ENCODE measurements at regions not wholly inside any gene's neighbourhood (a gene's known extent, or its start where the extent isn't known, plus 50 kb on each side); places are given as distances from the start of the nearest gene placed in this dataset.

- no peaks in the 10 kb centered on the region for H3K9me3 ChIP-seq (ENCODE audit: control extremely low read depth in 1 of 3, control insufficient read depth in 2 of 3, insufficient read depth in 1 of 3, low read length in 2 of 3)
- no peaks in the 10 kb centered on the region for H3K36me3 ChIP-seq (replicated peaks in 1 of 2; ENCODE audit: control extremely low read depth in 1 of 2, control insufficient read depth in 1 of 2, extremely low read depth in 1 of 2, insufficient read depth in 2 of 2, low read length in 1 of 2)
- no peak overlapping the region for H3K4me3 Mint-ChIP-seq
- no peak overlapping the region for H3K4me2 ChIP-seq (replicated peaks; ENCODE audit: low read depth, low read length, poor library complexity, severe bottlenecking)
- no peak overlapping the region for H3K9ac ChIP-seq (ENCODE audit: low read length)
- intact Hi-C loops (cut with micrococcal nuclease), result no loop called here
- TF ChIP-seq EZH2 (IDR thresholded peaks at IDR 0.05; ENCODE audit: borderline replicate concordance, insufficient read depth, low read depth, low read length, poor library complexity, severe bottlenecking) (no peak), CTCF (IDR thresholded peaks at IDR 0.05) (no peak)
- no peaks in the 10 kb centered on the region for H3K4me1 Mint-ChIP-seq
- no peak overlapping the region for H2AFZ ChIP-seq (ENCODE audit: insufficient read depth, low read depth, low read length, poor library complexity, severe bottlenecking)
- ChIA-PET POLR2A (no interaction called here), CTCF (no interaction called here)
- H3K27me3 Mint-ChIP-seq, result peaks cover 19% of the 10 kb centered on the region
- H3K4me3 ChIP-seq (ENCODE audit: control extremely low read depth in 1 of 5, extremely low read depth in 1 of 5, insufficient read depth in 1 of 5, low read depth in 2 of 5, low read length in 4 of 5), result no peak overlapping the region
- H4K20me1 ChIP-seq (ENCODE audit: control insufficient read depth, insufficient read depth, low read length, poor library complexity, severe bottlenecking), result no peaks in the 10 kb centered on the region
- no peaks in the 10 kb centered on the region for H3K79me2 ChIP-seq (ENCODE audit: control insufficient read depth, insufficient read depth, low read length)
- ATAC-seq (ENCODE audit: low read depth), result no peak
- H3K27ac Mint-ChIP-seq, result no peak overlapping the region
- H3K27me3 ChIP-seq (replicated peaks in 1 of 4; ENCODE audit: control extremely low read depth in 1 of 4, control insufficient read depth in 3 of 4, insufficient read depth in 4 of 4, low read length in 3 of 4), result no peaks in the 10 kb centered on the region
- H3K4me1 ChIP-seq (ENCODE audit: control insufficient read depth in 2 of 2, insufficient read depth in 2 of 2, low read length in 2 of 2), result no peaks in the 10 kb centered on the region
- no peak for DNase-seq
- no peak overlapping the region for H3K27ac ChIP-seq (ENCODE audit: low read length in 2 of 2)
- no peaks in the 10 kb centered on the region for H3K9me3 Mint-ChIP-seq (ENCODE audit: insufficient read depth)
- WGBS (ENCODE audit: insufficient coverage), result 90% methylated on average over 13 of the region's 17 CpGs
Observed at GRCh38 chr2:2889646-2890045, 488.0 kb downstream of the EIPR1 start.

- no peak overlapping the region for H3K9ac ChIP-seq (ENCODE audit: low read length)
- H4K20me1 ChIP-seq (ENCODE audit: control insufficient read depth, insufficient read depth, low read length, poor library complexity, severe bottlenecking), result no peaks in the 10 kb centered on the region
- H3K79me2 ChIP-seq (ENCODE audit: control insufficient read depth, insufficient read depth, low read length), result no peaks in the 10 kb centered on the region
- ChIA-PET POLR2A (no interaction called here), CTCF (no interaction called here)
- no peaks in the 10 kb centered on the region for H3K4me1 ChIP-seq (ENCODE audit: control insufficient read depth in 2 of 2, insufficient read depth in 2 of 2, low read length in 2 of 2)
- Mint-ChIP-seq H3K4me1 (no peaks in the 10 kb centered on the region), H3K27ac (no peak overlapping the region), H3K9me3 (ENCODE audit: insufficient read depth) (no peaks in the 10 kb centered on the region), H3K27me3 (peaks cover 19% of the 10 kb centered on the region), H3K4me3 (no peak overlapping the region)
- H3K9me3 ChIP-seq (ENCODE audit: control extremely low read depth in 1 of 3, control insufficient read depth in 2 of 3, insufficient read depth in 1 of 3, low read length in 2 of 3), result no peaks in the 10 kb centered on the region
- H2AFZ ChIP-seq (ENCODE audit: insufficient read depth, low read depth, low read length, poor library complexity, severe bottlenecking), result no peak overlapping the region
- TF ChIP-seq CTCF (IDR thresholded peaks at IDR 0.05), result no peak
- no peak for TF ChIP-seq EZH2 (IDR thresholded peaks at IDR 0.05; ENCODE audit: borderline replicate concordance, insufficient read depth, low read depth, low read length, poor library complexity, severe bottlenecking)
- 96% methylated on average over 10 of the region's 10 CpGs for WGBS (ENCODE audit: insufficient coverage)
- H3K27me3 ChIP-seq (replicated peaks in 1 of 4; ENCODE audit: control extremely low read depth in 1 of 4, control insufficient read depth in 3 of 4, insufficient read depth in 4 of 4, low read length in 3 of 4), result no peaks in the 10 kb centered on the region
- intact Hi-C loops (cut with micrococcal nuclease), result no loop called here
- ATAC-seq (ENCODE audit: low read depth) (no peak), DNase-seq (no peak)
- H3K36me3 ChIP-seq (replicated peaks in 1 of 2; ENCODE audit: control extremely low read depth in 1 of 2, control insufficient read depth in 1 of 2, extremely low read depth in 1 of 2, insufficient read depth in 2 of 2, low read length in 1 of 2), result no peaks in the 10 kb centered on the region
- no peak overlapping the region for H3K4me2 ChIP-seq (replicated peaks; ENCODE audit: low read depth, low read length, poor library complexity, severe bottlenecking)
- H3K27ac ChIP-seq (ENCODE audit: low read length in 2 of 2), result no peak overlapping the region
- no peak overlapping the region for H3K4me3 ChIP-seq (ENCODE audit: control extremely low read depth in 1 of 5, extremely low read depth in 1 of 5, insufficient read depth in 1 of 5, low read depth in 2 of 5, low read length in 4 of 5)
Observed at GRCh38 chr2:2889141-2889540, 488.5 kb downstream of the EIPR1 start.
